ENCODE measurements at regions not wholly inside any gene's neighbourhood (a gene's known extent, or its start where the extent isn't known, plus 50 kb on each side); places are given as distances from the start of the nearest gene placed in this dataset.
"Not testable (repeated sequence)": the region's sequence is repeated elsewhere in the genome, so short reads cannot be mapped to it uniquely, and the experiment has no call there.

- no peak for DNase-seq
These were observed 583.9 kb downstream of the NTRK3 start for GRCh38 chr15:87672309-87673288.

DNA sequence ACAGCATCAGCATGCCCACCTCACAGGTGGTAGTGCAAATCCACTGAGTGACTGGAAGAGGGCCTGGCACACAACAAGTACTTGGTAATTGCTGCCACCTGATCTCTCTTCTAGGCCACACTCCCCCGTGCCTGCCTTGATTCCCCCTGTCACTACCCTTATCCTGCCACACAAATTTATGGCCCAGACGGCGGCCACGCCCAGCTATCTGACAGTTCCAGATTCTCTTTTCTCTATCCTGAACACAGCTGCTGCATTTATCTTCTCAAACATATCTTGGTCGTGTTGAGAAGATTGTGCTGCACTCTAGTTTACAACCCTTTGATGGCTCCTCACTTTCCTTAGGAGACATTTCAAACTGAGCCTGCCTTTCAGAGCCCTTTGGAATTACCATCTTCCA is 585.2 kb downstream of the NTRK3 start:
- no peak for DNase-seq

DNA sequence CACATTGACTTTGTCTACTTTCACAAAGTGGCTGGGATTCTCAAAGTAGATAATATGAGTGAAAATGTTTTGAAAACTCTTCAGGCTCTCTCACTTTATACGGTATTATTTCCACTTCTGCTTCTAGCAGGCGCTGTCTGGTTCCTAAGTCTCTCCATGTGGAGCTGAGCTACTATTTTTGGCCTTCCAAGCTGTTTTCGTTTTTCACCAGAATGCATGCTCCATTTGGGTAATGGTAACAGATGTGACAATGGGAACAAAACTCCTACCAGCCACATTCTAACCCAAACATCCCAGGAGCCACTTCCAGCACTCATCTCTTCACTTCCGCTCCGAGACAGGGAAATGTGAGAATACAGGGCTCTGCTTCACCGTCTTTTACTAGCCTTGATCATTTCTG is 586.7 kb downstream of the NTRK3 start:
- DNase-seq: no peak

GRCh38 chr15:87668768-87669564 is 587.6 kb downstream of the NTRK3 start:
- not testable (repeated sequence) for DNase-seq

DNA sequence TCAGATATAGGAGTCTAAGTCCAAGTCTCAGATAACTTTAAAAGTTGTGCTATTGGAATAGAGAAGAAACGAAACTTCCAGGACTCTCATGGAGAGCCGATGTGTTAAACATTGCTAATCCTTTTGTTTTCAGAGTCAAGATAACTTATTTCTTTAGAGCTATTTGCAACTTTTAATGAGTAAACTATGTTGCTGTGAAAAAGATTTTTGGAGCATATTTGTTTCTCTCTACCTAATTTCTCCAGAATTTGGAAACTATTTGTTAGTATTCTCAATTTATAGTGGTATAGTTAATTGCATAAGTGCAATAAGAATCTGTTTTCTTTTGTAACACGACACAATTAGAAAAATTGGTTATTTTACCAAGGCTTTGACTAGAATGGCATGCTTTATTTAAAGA is 588.9 kb downstream of the NTRK3 start:
- DNase-seq: no peak

GRCh38 chr15:87662575-87662974 is 594.0 kb downstream of the NTRK3 start:
- DNase-seq: no peak

DNA sequence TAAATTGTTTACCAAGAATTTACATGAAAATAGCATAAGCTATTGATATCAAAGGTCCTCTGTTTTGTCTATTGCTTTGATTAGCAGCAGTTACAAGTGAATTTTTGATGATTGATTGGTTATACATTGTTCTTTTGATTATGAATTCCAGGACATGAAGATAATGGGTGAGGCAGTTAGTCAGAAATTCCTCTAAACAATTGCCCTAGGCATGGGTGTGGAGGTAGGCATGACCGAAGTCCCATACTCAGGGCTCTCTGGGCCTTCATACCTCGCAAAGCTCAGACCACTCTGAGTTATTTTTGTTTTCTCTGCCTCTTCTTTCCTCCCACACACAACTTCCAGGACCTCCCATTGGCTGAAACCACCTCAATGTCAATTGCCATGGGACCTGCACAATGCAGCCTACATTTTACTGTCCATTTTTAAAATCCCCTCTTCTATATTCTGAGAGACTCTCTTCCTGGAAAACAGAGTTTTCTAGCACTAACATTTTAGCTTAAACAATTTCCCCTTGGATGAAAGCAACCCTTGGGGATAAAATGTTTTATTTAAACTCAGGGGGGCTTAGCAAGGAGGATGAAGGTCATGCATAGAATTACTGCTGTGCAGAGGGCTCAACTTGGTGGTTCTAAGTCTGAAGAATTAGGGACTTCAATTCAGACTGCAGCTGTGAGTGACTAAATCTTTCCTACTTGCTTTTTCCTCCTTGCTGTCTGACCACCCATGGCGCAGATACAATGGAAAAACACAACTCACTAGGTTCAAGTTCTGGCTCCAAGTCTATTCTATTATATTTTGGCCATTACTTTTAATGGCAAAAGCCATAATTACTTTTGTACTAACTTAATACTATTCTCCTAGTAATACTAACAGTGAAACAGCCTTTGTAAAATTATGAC is 594.8 kb downstream of the NTRK3 start:
- no peak for DNase-seq

DNA sequence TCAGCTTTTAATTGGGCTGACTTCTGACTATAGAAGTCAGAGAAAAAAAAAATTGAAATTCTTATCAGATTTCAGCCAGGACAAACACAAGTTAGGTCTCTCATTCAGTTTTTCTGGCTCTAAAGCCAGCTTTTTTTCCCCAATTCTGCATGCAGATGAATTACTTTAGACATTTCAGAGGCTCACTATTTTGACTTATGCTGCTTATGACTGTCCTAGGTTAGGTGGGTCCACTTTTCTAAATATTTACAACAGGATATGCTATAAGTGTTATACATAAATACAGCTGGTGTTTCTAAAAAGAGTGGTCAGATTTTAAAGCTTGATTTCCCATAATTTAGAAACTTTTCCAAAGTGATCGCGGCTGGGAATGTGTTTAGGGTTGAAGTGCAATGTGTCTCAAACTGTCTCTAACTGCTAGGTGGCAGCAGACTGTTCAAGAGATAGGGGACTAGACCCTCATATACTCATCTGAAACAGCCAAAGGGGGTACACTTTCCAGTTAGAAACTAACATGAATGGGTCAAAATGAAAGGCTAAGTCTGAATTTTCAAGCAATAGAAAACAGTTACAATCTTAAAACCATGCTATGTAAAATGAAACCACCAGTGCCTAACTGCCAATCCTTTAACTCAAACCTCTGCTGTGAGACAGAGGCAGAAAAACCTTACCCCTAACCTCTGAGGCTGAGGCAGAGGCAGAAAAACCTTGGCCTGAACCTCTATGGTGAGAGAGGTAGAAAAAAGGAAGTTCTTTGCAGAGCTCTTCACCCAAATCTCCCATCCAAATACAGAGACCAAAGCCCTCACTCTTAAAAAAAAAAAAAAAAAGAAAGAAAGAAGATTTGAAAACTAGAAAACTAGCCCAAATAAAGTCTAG is 596.0 kb downstream of the NTRK3 start:
- no peak for DNase-seq

DNA sequence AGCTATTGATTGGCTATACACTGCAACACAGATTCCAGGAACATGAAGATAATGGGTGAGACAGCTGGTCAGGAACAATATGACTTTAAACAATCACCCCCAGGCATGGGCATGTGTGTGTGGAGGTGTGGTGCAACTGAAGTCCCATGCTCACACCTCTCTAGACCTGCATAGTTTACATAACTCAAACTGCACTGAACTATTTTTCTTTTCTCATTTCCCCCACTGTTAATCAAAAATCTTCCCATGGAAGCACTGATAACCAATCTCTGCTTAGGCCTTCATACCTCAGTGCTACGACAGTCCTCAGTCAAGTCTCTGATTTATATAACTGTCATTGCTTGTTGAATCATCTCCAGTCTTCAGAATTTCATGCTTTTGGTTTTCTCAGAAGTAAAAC is 600.2 kb downstream of the NTRK3 start:
- no peak for DNase-seq

DNA sequence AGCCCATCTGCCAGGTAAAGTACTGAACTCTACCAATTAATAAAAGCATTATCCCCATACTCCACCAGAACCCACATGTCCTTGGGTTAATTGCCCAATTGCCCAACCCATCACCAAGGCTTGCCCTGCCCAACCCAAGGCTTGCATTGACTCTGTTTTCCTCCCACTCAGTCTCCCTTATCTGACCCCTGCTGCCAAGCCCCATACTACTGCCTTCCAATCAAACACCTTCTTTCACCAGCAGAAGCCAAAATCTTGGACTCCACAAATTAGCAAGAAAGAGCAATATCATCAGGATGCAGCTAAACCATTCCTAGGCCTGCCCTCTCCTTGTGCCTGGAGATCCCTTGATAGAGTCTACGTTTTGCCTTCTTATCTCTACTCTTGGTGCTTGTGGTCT is 602.9 kb downstream of the NTRK3 start:
- DNase-seq: no peak

GRCh38 chr15:87649175-87649574 is 607.4 kb downstream of the NTRK3 start:
- DNase-seq: no peak

DNA sequence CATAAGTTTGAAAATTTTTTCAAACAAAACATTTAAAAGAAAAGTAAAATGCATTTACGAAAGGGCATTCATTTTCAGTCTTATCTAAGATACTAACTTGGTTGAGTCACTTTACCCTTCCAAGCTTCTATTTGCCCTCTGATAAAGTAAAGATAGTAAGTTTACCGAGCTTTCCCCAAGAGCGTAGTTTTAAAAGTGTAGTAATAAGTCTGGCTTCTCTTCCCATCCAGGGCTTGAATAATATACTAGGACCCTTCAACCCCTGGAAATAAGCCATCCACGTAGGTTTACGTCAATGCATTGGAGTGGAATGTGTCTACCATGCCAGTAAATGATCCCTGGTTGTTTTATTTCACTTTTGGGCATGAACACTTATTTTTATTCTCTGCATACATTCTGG is 608.3 kb downstream of the NTRK3 start:
- DNase-seq: no peak

DNA sequence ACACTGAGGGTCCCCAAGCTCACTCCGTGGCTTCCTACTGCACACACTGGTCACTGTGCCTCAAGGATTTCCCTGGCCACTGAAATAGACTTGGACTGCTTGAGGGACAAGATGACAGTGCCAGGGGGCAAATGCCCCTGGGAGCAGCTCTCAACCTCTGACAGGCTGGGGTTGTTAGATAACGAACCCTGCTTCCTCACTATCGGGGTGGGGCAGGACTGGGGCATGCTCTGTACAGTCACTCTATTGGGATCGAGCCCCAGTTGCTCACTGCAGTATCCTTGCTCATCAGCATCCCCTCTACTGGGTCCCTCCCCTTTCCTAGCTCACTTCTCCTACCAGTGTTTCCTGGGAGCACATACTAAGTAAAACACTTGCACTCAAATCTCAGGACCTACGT is 610.8 kb downstream of the NTRK3 start:
- DNase-seq: no peak

DNA sequence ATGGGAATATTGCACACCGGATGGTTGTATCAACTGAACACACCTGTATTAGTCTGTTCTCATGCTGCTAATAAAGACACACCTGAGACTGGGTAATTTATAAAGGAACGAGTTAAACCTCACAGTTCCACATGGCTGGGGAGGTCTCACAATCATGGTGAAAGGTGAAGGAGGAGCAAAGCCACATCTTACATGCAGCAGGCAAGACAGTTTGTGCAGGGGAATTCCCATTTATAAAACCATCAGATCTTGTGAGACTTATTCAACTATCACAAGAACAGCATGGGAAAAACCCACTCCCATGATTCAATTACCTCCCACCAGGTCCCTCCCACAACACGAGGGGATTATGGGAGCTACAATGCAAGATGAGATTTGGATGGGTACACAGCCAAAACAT is 613.5 kb downstream of the NTRK3 start:
- not testable (repeated sequence) for DNase-seq

DNA sequence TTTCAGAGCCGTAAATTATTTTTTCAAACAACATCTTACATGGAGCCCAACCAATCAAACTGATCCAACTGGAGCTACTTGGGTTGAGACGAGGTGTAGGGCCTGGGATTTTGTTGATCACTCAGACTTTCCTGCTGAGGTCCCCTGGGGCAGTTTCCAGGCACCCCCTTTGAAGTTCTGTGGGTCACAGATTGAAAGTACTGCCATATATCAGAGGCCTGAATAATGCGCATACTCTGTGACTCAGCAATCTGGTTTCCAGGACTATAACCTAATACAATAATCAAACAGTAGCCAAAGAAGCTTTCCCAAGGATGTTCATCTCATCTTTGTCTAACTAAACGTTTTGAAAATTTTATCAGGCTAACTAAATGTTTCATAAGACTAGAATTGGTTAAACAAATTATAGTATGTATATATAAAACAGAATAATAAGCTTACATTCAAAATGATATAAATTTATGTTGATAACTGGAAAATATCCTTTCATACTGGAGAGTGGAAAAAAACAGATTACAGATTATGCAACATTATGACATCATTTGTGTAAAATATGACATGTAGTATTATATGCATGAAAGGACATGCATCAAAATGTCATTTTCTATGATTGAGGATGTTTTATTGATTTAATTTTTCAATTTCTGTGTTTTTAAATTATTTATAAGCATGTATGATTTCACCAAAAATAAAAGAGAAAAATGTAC is 617.1 kb downstream of the NTRK3 start:
- DNase-seq: no peak

- DNase-seq: no peak
These were observed 617.9 kb downstream of the NTRK3 start for GRCh38 chr15:87638554-87639083.

GRCh38 chr15:87634361-87634760 is 622.2 kb downstream of the NTRK3 start:
- DNase-seq: no peak

DNA sequence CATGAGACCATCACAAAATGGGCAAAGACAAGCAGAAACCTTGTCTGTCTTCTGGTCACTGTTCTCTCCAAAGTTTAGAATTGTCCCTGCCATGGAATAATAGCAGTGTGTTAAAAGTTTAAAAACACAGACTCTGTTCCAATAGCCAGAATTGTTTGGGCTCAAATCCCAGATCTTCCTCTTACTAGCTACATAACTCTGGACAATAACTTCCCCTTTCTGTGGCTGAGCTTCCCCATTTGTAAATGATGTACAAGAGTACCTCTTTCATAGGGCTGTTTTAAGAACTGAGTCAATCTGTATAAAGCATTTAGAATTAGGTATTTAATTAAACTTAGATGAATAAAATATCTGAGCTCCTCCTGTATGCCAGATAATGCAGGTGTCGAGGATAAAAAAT is 623.0 kb downstream of the NTRK3 start:
- DNase-seq: no peak

GRCh38 chr15:87632364-87632763 is 624.2 kb downstream of the NTRK3 start:
- no peak for DNase-seq

- DNase-seq: no peak
These were observed 624.8 kb downstream of the NTRK3 start for GRCh38 chr15:87631775-87632174.

- no peak for DNase-seq
These were observed 625.4 kb downstream of the NTRK3 start for GRCh38 chr15:87631093-87631492.

Data from cerebellar nuclear complex (tissue), 1 donor.